HepG2 (cell line): ENCODE measurements at regions not wholly inside any gene's neighbourhood (a gene's known extent, or its start where the extent isn't known, plus 50 kb on each side); places are given as distances from the start of the nearest gene placed in this dataset.

Experiments used
- HMG20A ChIP-seq: IDR thresholded peaks from 2 replicates; pipeline ENCODE4 v1.6.1; 2016; ENCODE audit warnings: borderline replicate concordance
- MAFK ChIP-seq, 2 experiments: IDR thresholded peaks in 1 of 2; conservative IDR thresholded peaks in 1 of 2; 2 replicates each; pipeline ENCODE4 v1.6.1; 2011; ENCODE audit warnings: improper control_type of control experiment in 2 of 2, low read length in 2 of 2
- RFX5 ChIP-seq: IDR thresholded peaks from 2 replicates; pipeline ENCODE4 v1.6.1; 2011; ENCODE audit warnings: low read depth, low read length, improper control_type of control experiment
- SIN3A ChIP-seq: IDR thresholded peaks from 2 replicates; pipeline ENCODE4 v1.6.1; 2011; ENCODE audit warnings: low read depth, mild to moderate bottlenecking, control low read depth, low read length, borderline replicate concordance
- TF ChIP-seq, protein P1 (sequence below): sonication (generic); formaldehyde crosslinking; IDR thresholded peaks from 2 replicates; pipeline ENCODE4 v1.8.1; 2023; ENCODE audit warnings: missing genetic modification reagents, mild to moderate bottlenecking, borderline replicate concordance

DNA sequence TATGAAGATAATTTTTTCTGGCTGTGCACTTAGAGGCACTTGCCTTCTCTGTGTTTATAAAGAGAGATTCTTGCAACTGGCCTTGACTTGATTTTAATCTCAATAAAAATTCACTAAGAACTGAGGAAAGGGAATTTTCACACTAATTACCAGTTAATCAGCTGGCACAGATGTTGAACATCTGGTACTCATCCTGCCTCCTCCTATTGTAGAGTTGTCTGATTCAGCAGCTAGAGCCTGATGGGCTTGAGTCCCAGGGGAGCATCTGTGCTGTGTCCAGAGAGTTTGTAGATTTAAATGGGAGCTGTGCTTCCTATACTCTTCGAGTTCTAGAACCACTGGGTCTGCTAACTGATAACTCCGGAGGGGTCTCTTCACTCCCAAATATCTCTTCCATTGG lies 50.7 kb upstream of the ADRA1D start:
- TF ChIP-seq RFX5 (no peak), HMG20A (CRISPR knock-in tag) (no peak), SIN3A (no peak), MAFK (conservative IDR thresholded peaks at IDR 0.05 in 1 of 2, IDR thresholded peaks at IDR 0.05 in 1 of 2; ENCODE audit: low read length in 2 of 2) (no peak)
- TF ChIP-seq, protein P1, sequence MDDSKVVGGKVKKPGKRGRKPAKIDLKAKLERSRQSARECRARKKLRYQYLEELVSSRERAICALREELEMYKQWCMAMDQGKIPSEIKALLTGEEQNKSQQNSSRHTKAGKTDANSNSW, result no peak
